Neutrophil (primary cell): ENCODE measurements at regions not wholly inside any gene's neighbourhood (a gene's known extent, or its start where the extent isn't known, plus 50 kb on each side); places are given as distances from the start of the nearest gene placed in this dataset.

Experiments
- H3K27ac ChIP-seq: fragments of 200-600 bp; sonication (generic); 2 replicates; pipeline ENCODE4 v1.5.1; 2016; ENCODE audit warnings: mild to moderate bottlenecking, moderate library complexity
- H3K27me3 ChIP-seq: fragments of 200-600 bp; sonication (generic); 2 replicates; pipeline ENCODE4 v1.6.0; 2016; ENCODE audit warnings: mild to moderate bottlenecking
- H3K36me3 ChIP-seq: fragments of 200-600 bp; sonication (generic); 2 replicates; pipeline ENCODE4 v1.5.1; 2017
- H3K4me1 ChIP-seq, 2 experiments: fragments of 200-600 bp in 1 of 2; sonication (generic) in 1 of 2; 1 replicate in 1 of 2; 2 replicates in 1 of 2; pipeline versions ENCODE4 v1.5.1 to v1.6.1; 2013 to 2016; ENCODE audit warnings: low read depth in 1 of 2, low read length in 1 of 2, mild to moderate bottlenecking in 1 of 2, moderate library complexity in 1 of 2; ENCODE audit not compliant: control insufficient read depth in 1 of 2, insufficient read depth in 1 of 2
- H3K4me3 ChIP-seq, 2 experiments: fragments of 200-600 bp in 1 of 2; sonication (generic) in 1 of 2; 1 replicate in 1 of 2; 2 replicates in 1 of 2; pipeline ENCODE4 v1.5.1; 2013 to 2016; ENCODE audit warnings: low read depth in 1 of 2, low read length in 1 of 2, mild to moderate bottlenecking in 1 of 2, moderate library complexity in 1 of 2
- H3K9me3 ChIP-seq: fragments of 200-600 bp; sonication (generic); 2 replicates; pipeline ENCODE4 v1.5.1; 2016
- CTCF ChIP-seq: fragments of 200-600 bp; sonication (generic); IDR thresholded peaks from 2 replicates; pipeline ENCODE4 v1.5.1; 2016; ENCODE audit warnings: antibody characterized with exemption

GRCh38 chr2:33788044-33788443, 188.9 kb upstream of the FAM98A start:
- TF ChIP-seq CTCF = no peak
- Histone ChIP-seq H3K4me1 (no peaks in the 10 kb centered on the region), H3K36me3 (no peaks in the 10 kb centered on the region), H3K27ac (no peak overlapping the region), H3K9me3 (no peaks in the 10 kb centered on the region), H3K4me3 (no peak overlapping the region), H3K27me3 (no peaks in the 10 kb centered on the region)

GRCh38 chr2:33786881-33787280, 187.8 kb upstream of the FAM98A start:
- Histone ChIP-seq H3K36me3 (no peaks in the 10 kb centered on the region), H3K27me3 (no peaks in the 10 kb centered on the region), H3K9me3 (no peaks in the 10 kb centered on the region), H3K27ac (no peak overlapping the region), H3K4me3 (no peak overlapping the region), H3K4me1 (no peaks in the 10 kb centered on the region)
- TF ChIP-seq CTCF = no peak

GRCh38 chr2:33785201-33786106, 186.4 kb upstream of the FAM98A start:
- Histone ChIP-seq H3K36me3 (no peaks in the 10 kb centered on the region), H3K4me1 (no peaks in the 10 kb centered on the region), H3K27ac (no peak overlapping the region), H3K9me3 (no peaks in the 10 kb centered on the region), H3K4me3 (no peak overlapping the region), H3K27me3 (no peaks in the 10 kb centered on the region)
- TF ChIP-seq CTCF = no peak

- no peak overlapping the region for H3K4me3 ChIP-seq
- no peaks in the 10 kb centered on the region for H3K9me3 ChIP-seq
- TF ChIP-seq CTCF = no peak
- no peak overlapping the region for H3K27ac ChIP-seq
- H3K36me3 ChIP-seq = no peaks in the 10 kb centered on the region
- H3K4me1 ChIP-seq = no peaks in the 10 kb centered on the region
- no peaks in the 10 kb centered on the region for H3K27me3 ChIP-seq
These were observed 185.4 kb upstream of the FAM98A start for GRCh38 chr2:33784488-33784887.

GRCh38 chr2:33782395-33783230, 183.5 kb upstream of the FAM98A start:
- Histone ChIP-seq H3K36me3 (no peaks in the 10 kb centered on the region), H3K27me3 (no peaks in the 10 kb centered on the region), H3K9me3 (no peaks in the 10 kb centered on the region), H3K4me3 (no peak overlapping the region), H3K4me1 (no peaks in the 10 kb centered on the region), H3K27ac (no peak overlapping the region)
- TF ChIP-seq CTCF = no peak
